GM18517 (cell line): ENCODE measurements at regions not wholly inside any gene's neighbourhood (a gene's known extent, or its start where the extent isn't known, plus 50 kb on each side); places are given as distances from the start of the nearest gene placed in this dataset.
"Not testable (repeated sequence)": the region's sequence is repeated elsewhere in the genome, so short reads cannot be mapped to it uniquely, and the experiment has no call there.

Experiments used
- ATAC-seq: cut with Tn5 transposase; IDR thresholded peaks from one replicate; pipeline ENCODE4 v1.9.1; 2021; ENCODE audit warnings: mild to moderate bottlenecking, moderate library complexity; ENCODE audit not compliant: unreplicated experiment

- peak; percentile 2 for ATAC-seq
Observed at GRCh38 chrX:52261125-52261462, 76.4 kb downstream of the MAGED4 start.

GRCh38 chrX:52261463-52262194, 76.9 kb downstream of the MAGED4 start:
- ATAC-seq = peak; percentile 97

- peak; percentile 3 for ATAC-seq
Observed at GRCh38 chrX:52262195-52262546, 77.5 kb downstream of the MAGED4 start.

GRCh38 chrX:52263417-52263816, 78.7 kb downstream of the MAGED4 start:
- no peak for ATAC-seq

GRCh38 chrX:52265713-52266112, 81.0 kb downstream of the MAGED4 start:
- ATAC-seq = no peak

- not testable (repeated sequence) for ATAC-seq
Observed at GRCh38 chrX:52268502-52268901, 83.8 kb downstream of the MAGED4 start.

- no peak for ATAC-seq
Observed at GRCh38 chrX:52270453-52271116, 85.9 kb downstream of the MAGED4 start.

GRCh38 chrX:52271206-52271605, 86.5 kb downstream of the MAGED4 start:
- no peak for ATAC-seq

- ATAC-seq = no peak
Observed at GRCh38 chrX:52277666-52278065, 91.2 kb upstream of the XAGE2 start.

- ATAC-seq = no peak
Observed at GRCh38 chrX:52280812-52281211, 88.0 kb upstream of the XAGE2 start.

GRCh38 chrX:52284865-52285264, 84.0 kb upstream of the XAGE2 start:
- ATAC-seq = no peak

GRCh38 chrX:52298968-52299367, 69.9 kb upstream of the XAGE2 start:
- ATAC-seq = not testable (repeated sequence)

- ATAC-seq = not testable (repeated sequence)
Observed at GRCh38 chrX:52308532-52308931, 60.3 kb upstream of the XAGE2 start.
